ENCODE measurements at regions not wholly inside any gene's neighbourhood (a gene's known extent, or its start where the extent isn't known, plus 50 kb on each side); places are given as distances from the start of the nearest gene placed in this dataset.

DNA sequence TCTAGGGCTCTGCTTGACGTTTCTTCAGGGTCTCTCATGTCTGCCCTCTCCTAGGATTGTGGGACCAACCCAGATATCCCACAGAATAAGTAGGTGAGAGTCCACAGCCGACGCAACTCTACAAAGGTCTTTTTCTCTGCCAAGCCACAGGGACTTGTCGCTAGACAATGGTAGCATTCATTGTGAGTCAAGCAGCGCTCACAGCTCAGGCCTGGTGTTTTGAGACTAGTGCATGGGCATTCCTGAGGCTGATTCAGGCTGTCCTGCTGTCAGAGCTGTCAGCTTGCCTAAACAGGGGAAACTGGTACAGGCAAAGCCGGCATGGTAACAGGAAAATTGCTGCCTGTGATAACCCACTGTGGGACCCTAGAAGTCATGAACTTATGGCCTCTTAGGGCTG, 610.6 kb upstream of the TSPY4 start:
- H3K4me1 ChIP-seq, result no peaks in the 10 kb centered on the region
- H3K27ac ChIP-seq, result no peak overlapping the region
- no peak overlapping the region for H3K4me3 ChIP-seq
- intact Hi-C loops (cut with DNase I), result no loop called here
- ATAC-seq, result no peak
- TF ChIP-seq, protein P1, sequence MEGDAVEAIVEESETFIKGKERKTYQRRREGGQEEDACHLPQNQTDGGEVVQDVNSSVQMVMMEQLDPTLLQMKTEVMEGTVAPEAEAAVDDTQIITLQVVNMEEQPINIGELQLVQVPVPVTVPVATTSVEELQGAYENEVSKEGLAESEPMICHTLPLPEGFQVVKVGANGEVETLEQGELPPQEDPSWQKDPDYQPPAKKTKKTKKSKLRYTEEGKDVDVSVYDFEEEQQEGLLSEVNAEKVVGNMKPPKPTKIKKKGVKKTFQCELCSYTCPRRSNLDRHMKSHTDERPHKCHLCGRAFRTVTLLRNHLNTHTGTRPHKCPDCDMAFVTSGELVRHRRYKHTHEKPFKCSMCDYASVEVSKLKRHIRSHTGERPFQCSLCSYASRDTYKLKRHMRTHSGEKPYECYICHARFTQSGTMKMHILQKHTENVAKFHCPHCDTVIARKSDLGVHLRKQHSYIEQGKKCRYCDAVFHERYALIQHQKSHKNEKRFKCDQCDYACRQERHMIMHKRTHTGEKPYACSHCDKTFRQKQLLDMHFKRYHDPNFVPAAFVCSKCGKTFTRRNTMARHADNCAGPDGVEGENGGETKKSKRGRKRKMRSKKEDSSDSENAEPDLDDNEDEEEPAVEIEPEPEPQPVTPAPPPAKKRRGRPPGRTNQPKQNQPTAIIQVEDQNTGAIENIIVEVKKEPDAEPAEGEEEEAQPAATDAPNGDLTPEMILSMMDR (IDR thresholded peaks at IDR 0.05), result no peak
- WGBS, 2 donors, result 55% methylated on average over 6 of the region's 6 CpGs; no CpG with 5 or more reads in 1 of the 2 donors
- FAIRE-seq, result no peak
- DNase-seq, result peak in 1 of 6 donors; percentile 14
- H3K36me3 ChIP-seq, result no peaks in the 10 kb centered on the region
- H3K27me3 ChIP-seq, result no peaks in the 10 kb centered on the region
- H3K9me3 ChIP-seq, result no peaks in the 10 kb centered on the region

DNA sequence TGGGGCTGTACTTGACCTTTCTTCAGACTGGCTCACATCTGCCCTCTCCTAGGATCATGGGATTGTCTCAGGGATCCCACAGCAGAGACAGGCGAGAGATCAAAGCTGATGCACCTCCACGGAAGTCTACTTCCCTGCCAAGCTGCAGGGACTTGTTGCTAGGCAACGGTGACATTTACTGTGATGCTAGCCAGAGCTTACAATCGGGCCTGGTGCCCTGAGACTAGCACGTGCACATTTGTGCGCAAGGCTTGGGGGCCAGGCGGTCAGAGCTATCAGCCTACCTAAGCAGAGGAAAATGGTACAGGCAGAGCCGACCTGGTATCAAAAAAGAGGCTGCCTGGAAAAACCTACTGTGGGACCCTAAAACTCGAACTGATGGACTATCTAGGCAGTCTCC, 607.3 kb upstream of the TSPY4 start:
- H3K27me3 ChIP-seq, result no peaks in the 10 kb centered on the region
- TF ChIP-seq, protein P1 (IDR thresholded peaks at IDR 0.05), result no peak
- 45% methylated on average over 9 of the region's 9 CpGs; no CpG with 5 or more reads in 1 of the 2 donors for WGBS, 2 donors
- peak in 1 of 6 donors; percentile 3 for DNase-seq
- H3K4me1 ChIP-seq, result no peaks in the 10 kb centered on the region
- FAIRE-seq, result no peak
- no peak overlapping the region for H3K27ac ChIP-seq
- intact Hi-C loops (cut with DNase I), result no loop called here
- H3K36me3 ChIP-seq, result no peaks in the 10 kb centered on the region
- no peak for ATAC-seq
- no peaks in the 10 kb centered on the region for H3K9me3 ChIP-seq
- no peak overlapping the region for H3K4me3 ChIP-seq

DNA sequence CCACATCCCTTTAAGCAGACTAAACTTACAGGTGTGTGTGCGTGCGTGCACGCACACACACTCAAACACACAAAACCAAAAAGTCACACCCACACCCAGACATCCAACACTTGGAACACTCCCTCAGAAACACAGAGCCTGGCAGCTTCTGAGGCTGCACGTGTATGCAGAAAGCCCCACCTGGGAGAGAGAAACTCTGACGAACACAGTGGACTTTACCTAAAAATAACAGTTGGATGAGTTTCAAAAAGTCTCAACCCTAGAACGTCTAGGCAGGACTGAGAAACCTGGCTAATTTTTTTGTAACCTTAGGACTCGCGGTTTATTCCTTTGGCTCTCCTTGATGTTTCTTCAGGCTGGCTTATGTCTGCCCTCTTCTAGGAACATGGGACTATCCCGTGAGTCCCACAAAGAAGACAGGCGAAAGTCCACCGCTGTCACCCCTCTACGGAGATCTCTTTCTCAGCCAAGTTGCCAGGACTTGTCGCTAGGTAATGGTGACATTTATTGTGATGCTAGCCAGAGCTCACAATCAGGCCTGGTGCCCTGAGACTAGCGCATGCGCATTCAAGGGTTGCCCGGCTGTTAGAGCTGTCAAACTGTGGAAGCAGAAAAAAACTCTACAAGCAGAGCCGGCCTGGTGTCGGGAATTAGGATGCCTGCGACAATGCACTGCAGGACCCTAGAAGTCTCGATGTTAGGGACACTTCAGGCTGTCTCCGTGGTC, 595.8 kb upstream of the TSPY4 start:
- TF ChIP-seq, protein P1 (IDR thresholded peaks at IDR 0.05), result no peak
- H3K27me3 ChIP-seq, result no peaks in the 10 kb centered on the region
- no peaks in the 10 kb centered on the region for H3K36me3 ChIP-seq
- H3K4me1 ChIP-seq, result no peaks in the 10 kb centered on the region
- no peaks in the 10 kb centered on the region for H3K9me3 ChIP-seq
- H3K4me3 ChIP-seq, result no peak overlapping the region
- intact Hi-C loops (cut with DNase I), result no loop called here
- no peak overlapping the region for H3K27ac ChIP-seq
- 69% methylated on average over 21 of the region's 21 CpGs; no CpG with 5 or more reads in 1 of the 2 donors for WGBS, 2 donors
- no peak for DNase-seq
- ATAC-seq, result no peak
- no peak for FAIRE-seq

DNA sequence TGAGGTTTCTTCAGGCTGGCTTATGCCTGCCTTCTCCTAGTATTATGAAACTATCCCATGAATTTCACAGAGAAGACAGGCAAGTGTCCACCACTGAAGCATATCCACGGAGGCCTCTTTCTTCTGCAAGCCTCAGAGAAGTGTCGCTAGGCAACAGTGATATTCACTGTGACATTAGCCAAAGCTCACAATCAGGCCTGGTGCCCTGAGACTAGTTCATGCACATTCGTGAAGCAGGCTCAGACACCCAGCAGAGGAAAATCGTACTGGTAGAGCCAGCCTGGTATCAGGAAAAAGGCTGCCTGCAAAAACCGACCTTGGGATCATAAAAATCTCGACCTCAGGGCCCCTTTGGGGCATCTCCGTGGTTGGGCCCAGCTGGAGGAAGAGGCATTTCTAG, 573.1 kb upstream of the TSPY4 start:
- Histone ChIP-seq H3K9me3 (no peaks in the 10 kb centered on the region), H3K4me3 (no peak overlapping the region), H3K27me3 (no peaks in the 10 kb centered on the region), H3K36me3 (no peaks in the 10 kb centered on the region), H3K4me1 (no peaks in the 10 kb centered on the region), H3K27ac (no peak overlapping the region)
- intact Hi-C loops (cut with DNase I), result no loop called here
- ATAC-seq, result no peak
- 52% methylated on average over 7 of the region's 7 CpGs; no CpG with 5 or more reads in 1 of the 2 donors for WGBS, 2 donors
- DNase-seq, result no peak
- FAIRE-seq, result no peak
- TF ChIP-seq, protein P1 (IDR thresholded peaks at IDR 0.05), result no peak

GRCh38 chrY:8781184-8781890, 555.9 kb upstream of the TSPY4 start:
- H3K4me3 ChIP-seq, result no peak overlapping the region
- peak in 1 of 6 donors; percentile 3 for DNase-seq

More at GRCh38 chrY:8781184-8781890, 555.9 kb upstream of the TSPY4 start:
- H3K27ac ChIP-seq, result no peak overlapping the region
- FAIRE-seq (no peak), ATAC-seq (no peak)
- H3K4me1 ChIP-seq, result no peaks in the 10 kb centered on the region
- intact Hi-C loops (cut with DNase I), result no loop called here
- no peaks in the 10 kb centered on the region for H3K36me3 ChIP-seq
- WGBS, 2 donors, result 27% methylated on average over 4 of the region's 4 CpGs; no CpG with 5 or more reads in 1 of the 2 donors
- TF ChIP-seq, protein P1 (IDR thresholded peaks at IDR 0.05), result no peak
- no peaks in the 10 kb centered on the region for H3K27me3 ChIP-seq
- no peaks in the 10 kb centered on the region for H3K9me3 ChIP-seq

Data from pancreas (tissue), 10 donors.